Tibial artery (tissue), 4 donors: ENCODE measurements at regions not wholly inside any gene's neighbourhood (a gene's known extent, or its start where the extent isn't known, plus 50 kb on each side); places are given as distances from the start of the nearest gene placed in this dataset.
A peak's percentile ranks its signal among the peaks of the same experiment; 100 is the strongest.

Source experiments
- DNase-seq, 2 donors: peaks; one replicate each; pipeline ENCODE4 v3.0.0-alpha.2; 2019
- H3K27ac ChIP-seq, 2 donors: fragments of 200-600 bp; sonication (generic) in 1 of 2; 1 replicate in 1 of 2; 2 replicates in 1 of 2; pipeline ENCODE4 v1.5.1; 2018 to 2019; ENCODE audit warnings: mild to moderate bottlenecking in 1 of 2
- H3K27me3 ChIP-seq, 2 donors: fragments of 200-600 bp; sonication (generic) in 1 of 2; one replicate each; pipeline versions ENCODE4 v1.5.1 to v1.6.0; 2016 to 2019
- H3K36me3 ChIP-seq, 3 donors: fragments of 200-600 bp; sonication (generic) in 2 of 3; one replicate each; pipeline ENCODE4 v1.5.1; 2016 to 2019; ENCODE audit warnings: mild to moderate bottlenecking in 2 of 3
- H3K4me1 ChIP-seq, 4 donors: fragments of 200-600 bp; sonication (generic) in 2 of 4; 1 replicate in 3 of 4; 2 replicates in 1 of 4; pipeline ENCODE4 v1.5.1; 2016 to 2019
- H3K4me3 ChIP-seq, 2 donors: fragments of 200-600 bp; sonication (generic) in 1 of 2; 1 replicate in 1 of 2; 2 replicates in 1 of 2; pipeline ENCODE4 v1.5.1; 2018 to 2019; ENCODE audit warnings: mild to moderate bottlenecking in 2 of 2
- H3K9me3 ChIP-seq, 3 donors: fragments of 200-600 bp; sonication (generic) in 1 of 3; one replicate each; pipeline ENCODE4 v1.5.1; 2016 to 2019
- intact Hi-C: fragments of 100-400 bp; cut with DNase I; formaldehyde crosslinking; loops from one replicate; pipeline ENCODE4 v1.15.0; 2023; ENCODE audit warnings: low total_unique reads
- TF ChIP-seq, protein P1 (sequence below), 2 experiments: fragments of 200-600 bp in 1 of 2; fragments of 450-650 bp in 1 of 2; IDR thresholded peaks; one replicate each; pipeline ENCODE4 v1.5.1; 2017 to 2019; ENCODE audit warnings: antibody characterized with exemption in 2 of 2, mild to moderate bottlenecking in 1 of 2, moderate library complexity in 1 of 2

DNA sequence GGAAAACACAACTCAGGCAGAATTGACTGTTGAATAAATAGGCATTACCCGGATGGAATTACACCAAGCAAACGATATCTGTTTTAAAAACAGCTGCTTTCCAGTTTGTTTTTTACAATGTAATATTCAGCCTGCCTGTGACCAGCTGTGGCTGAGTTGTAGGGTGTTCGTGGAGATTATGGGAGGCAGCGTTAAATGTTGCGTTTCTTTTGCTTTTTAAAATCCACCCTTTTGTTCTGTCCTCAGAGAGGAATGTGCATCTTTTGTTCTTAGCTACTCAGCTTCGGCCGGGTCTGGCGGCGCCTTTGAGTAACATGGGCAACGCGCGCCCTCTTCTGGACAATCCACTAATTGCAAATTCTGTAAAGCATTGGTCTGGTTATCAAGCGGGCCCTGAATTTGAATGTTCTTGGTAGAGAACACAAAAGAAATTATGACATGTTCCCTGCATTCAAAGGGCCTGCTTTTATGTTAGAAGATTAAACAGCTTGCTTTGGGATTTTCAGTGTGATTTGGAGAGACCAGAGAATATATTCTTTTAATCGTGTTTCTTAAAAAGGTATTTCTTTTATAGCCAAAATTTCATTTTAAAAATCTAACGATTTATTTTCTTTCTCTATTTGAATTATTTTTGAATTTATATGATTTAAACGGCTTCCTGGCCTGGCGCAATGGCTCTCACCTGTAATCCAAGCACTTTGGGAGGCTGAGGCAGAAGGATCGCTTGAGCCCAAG lies 76.3 kb upstream of the TRIM2 start:
- H3K4me3 ChIP-seq, result no peak overlapping the region
- TF ChIP-seq, protein P1, sequence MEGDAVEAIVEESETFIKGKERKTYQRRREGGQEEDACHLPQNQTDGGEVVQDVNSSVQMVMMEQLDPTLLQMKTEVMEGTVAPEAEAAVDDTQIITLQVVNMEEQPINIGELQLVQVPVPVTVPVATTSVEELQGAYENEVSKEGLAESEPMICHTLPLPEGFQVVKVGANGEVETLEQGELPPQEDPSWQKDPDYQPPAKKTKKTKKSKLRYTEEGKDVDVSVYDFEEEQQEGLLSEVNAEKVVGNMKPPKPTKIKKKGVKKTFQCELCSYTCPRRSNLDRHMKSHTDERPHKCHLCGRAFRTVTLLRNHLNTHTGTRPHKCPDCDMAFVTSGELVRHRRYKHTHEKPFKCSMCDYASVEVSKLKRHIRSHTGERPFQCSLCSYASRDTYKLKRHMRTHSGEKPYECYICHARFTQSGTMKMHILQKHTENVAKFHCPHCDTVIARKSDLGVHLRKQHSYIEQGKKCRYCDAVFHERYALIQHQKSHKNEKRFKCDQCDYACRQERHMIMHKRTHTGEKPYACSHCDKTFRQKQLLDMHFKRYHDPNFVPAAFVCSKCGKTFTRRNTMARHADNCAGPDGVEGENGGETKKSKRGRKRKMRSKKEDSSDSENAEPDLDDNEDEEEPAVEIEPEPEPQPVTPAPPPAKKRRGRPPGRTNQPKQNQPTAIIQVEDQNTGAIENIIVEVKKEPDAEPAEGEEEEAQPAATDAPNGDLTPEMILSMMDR (IDR thresholded peaks at IDR 0.05), result peak; percentile 83 to 90
- H3K27me3 ChIP-seq, result no peaks in the 10 kb centered on the region
- no peaks in the 10 kb centered on the region for H3K36me3 ChIP-seq
- intact Hi-C loops, result loop anchor here (2.0 to 10.0 kb wide), 2 partner anchors 43 to 283 kb away; no protein-coding TSS in a partner anchor
- peaks cover 0 to 4% (median 0%) of the 10 kb centered on the region in 4 donors for H3K4me1 ChIP-seq
- H3K9me3 ChIP-seq, result no peaks in the 10 kb centered on the region
- peak; percentile 87 to 90 for DNase-seq
- H3K27ac ChIP-seq, result no peak overlapping the region

DNA sequence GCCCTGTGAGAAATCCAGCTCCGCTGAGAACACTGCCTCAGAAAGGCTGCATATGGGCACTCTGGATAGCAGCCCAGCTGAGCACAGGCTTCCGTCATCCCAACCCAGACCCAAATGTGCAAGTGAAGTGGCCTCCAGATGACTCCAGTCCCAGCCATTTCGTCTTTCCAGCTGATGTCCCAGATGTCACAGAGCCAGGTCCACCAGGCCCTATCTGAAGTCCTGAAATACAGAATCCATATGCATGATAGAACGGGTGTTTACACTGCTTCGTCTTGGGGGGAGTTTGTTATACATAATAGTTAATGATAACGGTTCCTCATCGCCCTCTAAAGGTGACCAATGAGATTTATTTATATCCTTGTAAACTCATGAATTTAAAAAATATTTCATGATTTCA lies 72.6 kb upstream of the TRIM2 start:
- DNase-seq, result no peak
- Histone ChIP-seq H3K9me3 (no peaks in the 10 kb centered on the region), H3K27ac (no peak overlapping the region), H3K4me1 (peaks cover 0 to 4% (median 0%) of the 10 kb centered on the region in 4 donors), H3K27me3 (no peaks in the 10 kb centered on the region), H3K36me3 (no peaks in the 10 kb centered on the region), H3K4me3 (no peak overlapping the region)
- TF ChIP-seq, protein P1 (IDR thresholded peaks at IDR 0.05), result no peak
- intact Hi-C loops, result no loop called here

DNA sequence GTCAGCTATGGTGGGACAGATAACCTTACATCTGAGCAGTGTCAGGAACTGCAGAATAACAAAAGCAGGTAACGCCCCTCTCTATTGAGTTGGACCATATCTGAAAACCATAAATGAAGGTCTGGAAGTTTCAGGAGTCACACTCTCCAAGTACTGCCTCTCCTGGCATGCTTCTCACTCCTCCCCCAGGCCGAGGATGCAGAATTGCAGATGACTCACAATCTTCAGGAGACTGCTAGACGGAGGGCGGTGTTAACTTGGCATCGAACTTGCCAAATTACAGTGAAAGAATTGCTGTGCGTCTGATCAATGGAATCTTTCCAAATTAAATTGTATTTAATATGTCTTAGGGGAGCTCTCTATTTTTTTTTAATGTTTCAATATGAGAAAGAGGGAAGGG lies 67.1 kb upstream of the TRIM2 start:
- peak in 1 of 2 donors; percentile 62 for DNase-seq

DNA sequence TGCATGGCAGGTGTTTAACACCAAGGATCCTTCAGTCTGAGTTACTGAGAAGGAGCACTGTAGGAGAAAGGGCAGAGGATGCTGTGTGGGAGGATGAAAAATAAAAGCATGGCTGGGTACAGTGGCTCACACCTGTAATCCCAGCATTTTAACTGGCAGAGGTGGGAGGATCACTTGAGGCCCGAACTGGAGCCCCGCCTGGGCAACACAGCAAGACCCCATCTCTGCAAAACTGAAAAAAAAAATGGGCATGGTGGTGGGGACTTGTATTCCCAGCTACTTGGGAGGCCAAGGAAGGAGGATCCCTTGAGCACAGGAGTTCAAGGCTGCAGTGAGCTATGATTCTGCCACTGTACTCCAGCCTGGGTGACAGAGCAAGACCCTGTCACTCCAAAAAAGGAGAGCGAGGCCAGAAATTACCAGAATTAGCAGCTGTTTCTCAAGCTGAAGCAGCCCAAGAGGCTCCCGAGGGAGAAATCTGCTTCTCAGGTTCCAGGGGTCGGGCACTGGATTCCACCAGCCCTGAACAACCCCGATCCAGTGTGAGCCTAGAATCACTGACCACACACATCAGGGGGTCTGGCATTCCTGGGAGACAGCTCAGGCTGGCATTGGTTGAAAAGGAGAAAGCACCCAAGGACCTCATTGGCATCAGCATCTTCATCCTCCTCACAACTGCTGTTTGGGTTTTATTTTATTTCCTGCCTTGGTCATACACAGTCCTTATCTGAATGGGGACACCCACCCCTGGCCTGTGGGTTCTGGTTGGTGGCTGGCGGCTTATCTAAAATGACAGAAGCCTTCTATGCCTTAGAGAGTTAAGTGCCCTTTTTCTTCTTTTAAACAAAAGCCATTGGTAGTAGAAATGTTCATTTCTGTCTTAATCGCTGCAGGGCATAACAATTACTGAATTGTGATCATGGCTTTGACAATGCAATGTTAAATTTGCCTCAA lies 66.3 kb upstream of the TRIM2 start:
- H3K4me3 ChIP-seq, result no peak overlapping the region

More for the DNA sequence above, 67.1 kb upstream of the TRIM2 start:
- Histone ChIP-seq H3K27me3 (no peaks in the 10 kb centered on the region), H3K4me1 (peaks cover 0 to 9% (median 0%) of the 10 kb centered on the region in 4 donors), H3K27ac (no peak overlapping the region), H3K4me3 (no peak overlapping the region), H3K36me3 (no peaks in the 10 kb centered on the region), H3K9me3 (no peaks in the 10 kb centered on the region)
- TF ChIP-seq, protein P1 (IDR thresholded peaks at IDR 0.05), result no peak
- intact Hi-C loops, result no loop called here

DNA sequence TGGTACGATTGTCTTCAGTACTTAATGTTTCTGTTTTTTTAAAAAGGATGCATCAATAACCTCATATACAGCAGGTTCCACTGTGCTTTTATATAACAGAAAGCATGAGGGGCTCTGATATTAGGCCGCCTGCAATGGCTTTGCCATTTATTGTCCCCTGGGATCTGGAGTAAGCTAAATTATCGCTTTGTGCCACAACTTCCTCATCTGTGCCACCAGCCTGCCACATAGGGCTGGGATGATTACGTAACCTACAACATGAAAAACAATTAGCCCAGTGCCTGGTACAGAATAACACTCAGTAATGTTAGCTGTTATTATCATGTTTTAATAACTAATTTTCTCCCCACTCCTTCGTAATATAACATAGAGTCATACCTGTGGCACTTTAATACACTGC lies 65.5 kb upstream of the TRIM2 start:
- no peak overlapping the region for H3K4me3 ChIP-seq
- no peak overlapping the region for H3K27ac ChIP-seq
- no peaks in the 10 kb centered on the region for H3K27me3 ChIP-seq
- H3K9me3 ChIP-seq, result no peaks in the 10 kb centered on the region
- TF ChIP-seq, protein P1 (IDR thresholded peaks at IDR 0.05), result no peak
- intact Hi-C loops, result no loop called here
- H3K4me1 ChIP-seq, result peaks cover 0 to 9% (median 2%) of the 10 kb centered on the region in 4 donors
- DNase-seq, result no peak
- no peaks in the 10 kb centered on the region for H3K36me3 ChIP-seq

More for the DNA sequence above, 66.3 kb upstream of the TRIM2 start:
- no peak for DNase-seq
- Histone ChIP-seq H3K27ac (no peak overlapping the region), H3K36me3 (no peaks in the 10 kb centered on the region), H3K4me1 (peaks cover 0 to 9% (median 0%) of the 10 kb centered on the region in 4 donors), H3K27me3 (no peaks in the 10 kb centered on the region), H3K9me3 (no peaks in the 10 kb centered on the region)
- TF ChIP-seq, protein P1 (IDR thresholded peaks at IDR 0.05), result no peak
- intact Hi-C loops, result no loop called here
